ENCODE measurements at regions not wholly inside any gene's neighbourhood (a gene's known extent, or its start where the extent isn't known, plus 50 kb on each side); places are given as distances from the start of the nearest gene placed in this dataset.

DNA sequence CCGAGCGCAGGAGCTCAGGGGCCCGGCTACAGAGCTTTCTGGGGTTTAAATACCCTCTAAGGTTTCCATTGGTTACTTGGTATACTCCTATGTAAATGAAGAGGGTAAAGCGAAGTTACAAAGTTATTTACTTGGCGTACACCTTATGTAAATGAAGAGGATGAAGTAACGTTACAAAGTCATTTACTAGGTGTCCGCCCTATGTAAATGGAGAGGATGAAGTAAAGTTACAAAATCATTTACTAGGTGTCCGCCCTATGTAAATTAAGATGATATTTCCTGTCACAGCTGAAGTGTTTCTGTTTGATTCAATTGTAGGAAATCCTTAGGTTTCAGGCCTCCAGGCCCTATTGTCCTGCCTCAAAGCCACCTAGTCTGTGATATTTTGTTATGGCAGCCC lies 358.2 kb downstream of the MTRR start:
- no peaks in the 10 kb centered on the region for H3K27me3 Mint-ChIP-seq (ENCODE audit: low read depth)
- H3K9me3 Mint-ChIP-seq = peaks cover 26% of the 10 kb centered on the region
- no peaks in the 10 kb centered on the region for H3K4me1 Mint-ChIP-seq
- no peak for ATAC-seq
- H3K4me3 Mint-ChIP-seq = no peak overlapping the region
- TF ChIP-seq ZNF219 (CRISPR knock-in tag; IDR thresholded peaks at IDR 0.05; ENCODE audit: borderline replicate concordance) = no peak
- TF ChIP-seq ZNF138 (CRISPR knock-in tag; conservative IDR thresholded peaks at IDR 0.05) = no peak
- no peak for TF ChIP-seq ZBTB21 (CRISPR knock-in tag; IDR thresholded peaks at IDR 0.05; ENCODE audit: borderline replicate concordance)
- TF ChIP-seq, protein P1, sequence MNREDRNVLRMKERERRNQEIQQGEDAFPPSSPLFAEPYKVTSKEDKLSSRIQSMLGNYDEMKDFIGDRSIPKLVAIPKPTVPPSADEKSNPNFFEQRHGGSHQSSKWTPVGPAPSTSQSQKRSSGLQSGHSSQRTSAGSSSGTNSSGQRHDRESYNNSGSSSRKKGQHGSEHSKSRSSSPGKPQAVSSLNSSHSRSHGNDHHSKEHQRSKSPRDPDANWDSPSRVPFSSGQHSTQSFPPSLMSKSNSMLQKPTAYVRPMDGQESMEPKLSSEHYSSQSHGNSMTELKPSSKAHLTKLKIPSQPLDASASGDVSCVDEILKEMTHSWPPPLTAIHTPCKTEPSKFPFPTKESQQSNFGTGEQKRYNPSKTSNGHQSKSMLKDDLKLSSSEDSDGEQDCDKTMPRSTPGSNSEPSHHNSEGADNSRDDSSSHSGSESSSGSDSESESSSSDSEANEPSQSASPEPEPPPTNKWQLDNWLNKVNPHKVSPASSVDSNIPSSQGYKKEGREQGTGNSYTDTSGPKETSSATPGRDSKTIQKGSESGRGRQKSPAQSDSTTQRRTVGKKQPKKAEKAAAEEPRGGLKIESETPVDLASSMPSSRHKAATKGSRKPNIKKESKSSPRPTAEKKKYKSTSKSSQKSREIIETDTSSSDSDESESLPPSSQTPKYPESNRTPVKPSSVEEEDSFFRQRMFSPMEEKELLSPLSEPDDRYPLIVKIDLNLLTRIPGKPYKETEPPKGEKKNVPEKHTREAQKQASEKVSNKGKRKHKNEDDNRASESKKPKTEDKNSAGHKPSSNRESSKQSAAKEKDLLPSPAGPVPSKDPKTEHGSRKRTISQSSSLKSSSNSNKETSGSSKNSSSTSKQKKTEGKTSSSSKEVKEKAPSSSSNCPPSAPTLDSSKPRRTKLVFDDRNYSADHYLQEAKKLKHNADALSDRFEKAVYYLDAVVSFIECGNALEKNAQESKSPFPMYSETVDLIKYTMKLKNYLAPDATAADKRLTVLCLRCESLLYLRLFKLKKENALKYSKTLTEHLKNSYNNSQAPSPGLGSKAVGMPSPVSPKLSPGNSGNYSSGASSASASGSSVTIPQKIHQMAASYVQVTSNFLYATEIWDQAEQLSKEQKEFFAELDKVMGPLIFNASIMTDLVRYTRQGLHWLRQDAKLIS (CRISPR knock-in tag; IDR thresholded peaks at IDR 0.05; ENCODE audit: borderline replicate concordance) = no peak
- TF ChIP-seq RELA (CRISPR knock-in tag; IDR thresholded peaks at IDR 0.05; ENCODE audit: borderline replicate concordance) = no peak
- TF ChIP-seq GABPB1 (CRISPR knock-in tag; IDR thresholded peaks at IDR 0.05) = no peak
- TF ChIP-seq ESRRA (CRISPR knock-in tag; IDR thresholded peaks at IDR 0.05; ENCODE audit: borderline replicate concordance) = no peak
- TF ChIP-seq, protein P2, sequence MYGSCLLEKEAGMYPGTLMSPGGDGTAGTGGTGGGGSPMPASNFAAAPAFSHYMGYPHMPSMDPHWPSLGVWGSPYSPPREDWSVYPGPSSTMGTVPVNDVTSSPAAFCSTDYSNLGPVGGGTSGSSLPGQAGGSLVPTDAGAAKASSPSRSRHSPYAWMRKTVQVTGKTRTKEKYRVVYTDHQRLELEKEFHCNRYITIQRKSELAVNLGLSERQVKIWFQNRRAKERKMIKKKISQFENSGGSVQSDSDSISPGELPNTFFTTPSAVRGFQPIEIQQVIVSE (CRISPR knock-in tag; IDR thresholded peaks at IDR 0.05; ENCODE audit: borderline replicate concordance) = no peak
- no peak for TF ChIP-seq CBFB (CRISPR knock-in tag; IDR thresholded peaks at IDR 0.05; ENCODE audit: low read depth)
- no peak for TF ChIP-seq IRF2 (CRISPR knock-in tag; IDR thresholded peaks at IDR 0.05; ENCODE audit: borderline replicate concordance, low read depth)
- no peak for TF ChIP-seq ZNF532 (CRISPR knock-in tag; IDR thresholded peaks at IDR 0.05; ENCODE audit: borderline replicate concordance)
- no peak for TF ChIP-seq ZNF423 (CRISPR knock-in tag; IDR thresholded peaks at IDR 0.05)
- DNase-seq (ENCODE audit: low spot score) = no peak
- H3K36me3 Mint-ChIP-seq = no peaks in the 10 kb centered on the region
- POLR2A ChIA-PET = no interaction called here
- CTCF ChIA-PET = interaction anchor here (1.6 kb wide), 1 partner anchor 299 kb away, joined by 4 read pairs; no protein-coding TSS in a partner anchor
- no peak overlapping the region for H3K27ac Mint-ChIP-seq

DNA sequence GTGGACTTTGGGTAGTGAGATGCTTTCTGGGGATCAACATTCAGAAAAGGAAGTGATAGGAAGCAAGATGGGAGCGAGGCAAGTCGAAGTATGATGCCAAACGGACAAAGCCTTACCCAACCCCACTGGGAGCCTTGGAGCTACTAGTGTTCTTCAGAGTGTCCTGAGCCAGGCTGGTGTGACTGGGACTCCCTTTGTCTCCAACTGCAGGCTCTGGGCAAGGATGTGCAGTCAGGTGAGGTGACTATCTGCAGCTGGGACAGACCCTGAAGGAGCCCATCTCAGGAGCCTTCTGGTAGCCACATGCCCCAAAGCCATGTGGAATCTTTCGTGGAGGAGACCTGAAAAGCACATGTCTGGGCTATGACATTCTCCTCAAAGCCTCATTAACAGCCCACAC lies 360.6 kb downstream of the MTRR start:
- no peak for TF ChIP-seq CREB1 (CRISPR knock-in tag; IDR thresholded peaks at IDR 0.05)
- TF ChIP-seq, protein P3, sequence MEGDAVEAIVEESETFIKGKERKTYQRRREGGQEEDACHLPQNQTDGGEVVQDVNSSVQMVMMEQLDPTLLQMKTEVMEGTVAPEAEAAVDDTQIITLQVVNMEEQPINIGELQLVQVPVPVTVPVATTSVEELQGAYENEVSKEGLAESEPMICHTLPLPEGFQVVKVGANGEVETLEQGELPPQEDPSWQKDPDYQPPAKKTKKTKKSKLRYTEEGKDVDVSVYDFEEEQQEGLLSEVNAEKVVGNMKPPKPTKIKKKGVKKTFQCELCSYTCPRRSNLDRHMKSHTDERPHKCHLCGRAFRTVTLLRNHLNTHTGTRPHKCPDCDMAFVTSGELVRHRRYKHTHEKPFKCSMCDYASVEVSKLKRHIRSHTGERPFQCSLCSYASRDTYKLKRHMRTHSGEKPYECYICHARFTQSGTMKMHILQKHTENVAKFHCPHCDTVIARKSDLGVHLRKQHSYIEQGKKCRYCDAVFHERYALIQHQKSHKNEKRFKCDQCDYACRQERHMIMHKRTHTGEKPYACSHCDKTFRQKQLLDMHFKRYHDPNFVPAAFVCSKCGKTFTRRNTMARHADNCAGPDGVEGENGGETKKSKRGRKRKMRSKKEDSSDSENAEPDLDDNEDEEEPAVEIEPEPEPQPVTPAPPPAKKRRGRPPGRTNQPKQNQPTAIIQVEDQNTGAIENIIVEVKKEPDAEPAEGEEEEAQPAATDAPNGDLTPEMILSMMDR (IDR thresholded peaks at IDR 0.05) = no peak
- Mint-ChIP-seq H3K4me1 (no peaks in the 10 kb centered on the region), H3K9me3 (peaks cover 8% of the 10 kb centered on the region), H3K4me3 (no peak overlapping the region), H3K27ac (no peak overlapping the region), H3K36me3 (no peaks in the 10 kb centered on the region), H3K27me3 (ENCODE audit: low read depth) (no peaks in the 10 kb centered on the region)
- POLR2A ChIA-PET = no interaction called here
- CTCF ChIA-PET = no interaction called here
- ATAC-seq (no peak), DNase-seq (ENCODE audit: low spot score) (no peak)
